ENCODE measurements at regions not wholly inside any gene's neighbourhood (a gene's known extent, or its start where the extent isn't known, plus 50 kb on each side); places are given as distances from the start of the nearest gene placed in this dataset.

DNA sequence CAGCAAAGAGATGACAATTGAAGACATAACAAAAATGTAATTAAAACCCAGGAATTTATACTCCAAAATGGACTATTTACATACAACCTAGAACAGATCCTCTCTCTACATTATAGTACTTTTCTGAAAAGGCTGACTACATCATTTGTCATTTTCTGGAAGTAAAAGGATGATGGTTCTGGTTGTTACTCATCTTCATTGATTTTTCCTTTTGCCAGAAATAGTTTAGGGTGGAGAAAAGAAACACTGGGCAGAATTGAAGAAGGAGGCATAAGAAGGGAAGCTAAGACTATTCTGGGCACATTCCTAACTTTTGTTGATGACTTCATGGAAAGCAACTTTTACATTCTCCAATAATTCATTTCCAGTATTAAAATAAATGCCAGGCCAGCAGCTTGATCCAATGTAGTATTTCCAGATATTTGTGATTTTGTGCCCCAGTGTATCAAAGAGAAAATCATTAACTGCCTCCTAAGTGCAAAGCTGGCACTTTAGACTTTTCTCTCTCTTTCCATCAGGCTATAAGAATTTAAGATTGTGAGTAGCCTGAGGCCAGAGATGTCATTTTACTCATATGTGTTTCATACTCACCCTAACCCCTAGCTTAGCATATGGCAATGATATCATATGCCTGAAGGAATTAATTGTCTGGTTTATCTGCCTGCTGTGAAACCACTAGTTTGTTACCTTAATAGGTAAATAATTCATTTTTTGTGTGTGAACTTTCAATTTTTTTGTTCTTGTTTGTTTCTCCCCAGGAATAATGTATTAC lies 369.5 kb upstream of the LYPLAL1 start:
- H3K4me1 ChIP-seq (ENCODE audit: control insufficient read depth, insufficient read depth, low read length): no peaks in the 10 kb centered on the region
- no peaks in the 10 kb centered on the region for H3K79me2 ChIP-seq (ENCODE audit: control insufficient read depth, insufficient read depth, low read length)
- ChIA-PET CTCF (no interaction called here), POLR2A (no interaction called here), RAD21 (ENCODE audit: unreplicated experiment) (no interaction called here), SMC1A (ENCODE audit: uncharacterized antibody, unreplicated experiment) (no interaction called here)
- ATAC-seq (no peak), DNase-seq (ENCODE audit: low read depth, low spot score) (no peak), FAIRE-seq (no peak)
- H3K4me3 ChIP-seq: no peak overlapping the region
- intact Hi-C loops (cut with micrococcal nuclease; ENCODE audit: unreplicated experiment): no loop called here
- in situ Hi-C loops (cut with MboI): no loop called here
- H3K9ac ChIP-seq (ENCODE audit: control insufficient read depth, insufficient read depth, low read length): no peak overlapping the region
- no peak overlapping the region for H2AFZ ChIP-seq (ENCODE audit: control insufficient read depth, low read depth, low read length)
- H3K27ac ChIP-seq (ENCODE audit: control insufficient read depth, insufficient read depth): no peak overlapping the region
- H3K27me3 ChIP-seq (replicated peaks in 1 of 2; ENCODE audit: control insufficient read depth in 2 of 2, insufficient read depth in 2 of 2, low read length in 1 of 2): no peaks in the 10 kb centered on the region
- H3K9me3 ChIP-seq (replicated peaks; ENCODE audit: control insufficient read depth, insufficient read depth, low read length): no peaks in the 10 kb centered on the region
- no peak overlapping the region for H3K4me2 ChIP-seq (ENCODE audit: control insufficient read depth, insufficient read depth)
- no TSS peak for BruUV-seq (replicated peaks)
- H4K20me1 ChIP-seq (ENCODE audit: control insufficient read depth, insufficient read depth): no peaks in the 10 kb centered on the region
- H3K36me3 ChIP-seq (ENCODE audit: control insufficient read depth in 2 of 2, insufficient read depth in 2 of 2, low read length in 1 of 2): no peaks in the 10 kb centered on the region
- no peak for TF ChIP-seq CTCF (IDR thresholded peaks at IDR 0.05 in 2 of 3, conservative IDR thresholded peaks at IDR 0.05 in 1 of 3; ENCODE audit: control insufficient read depth in 2 of 3, extremely low read depth in 1 of 3, insufficient read depth in 1 of 3, low read depth in 3 of 3, low read length in 3 of 3)
- TF ChIP-seq, protein P1, sequence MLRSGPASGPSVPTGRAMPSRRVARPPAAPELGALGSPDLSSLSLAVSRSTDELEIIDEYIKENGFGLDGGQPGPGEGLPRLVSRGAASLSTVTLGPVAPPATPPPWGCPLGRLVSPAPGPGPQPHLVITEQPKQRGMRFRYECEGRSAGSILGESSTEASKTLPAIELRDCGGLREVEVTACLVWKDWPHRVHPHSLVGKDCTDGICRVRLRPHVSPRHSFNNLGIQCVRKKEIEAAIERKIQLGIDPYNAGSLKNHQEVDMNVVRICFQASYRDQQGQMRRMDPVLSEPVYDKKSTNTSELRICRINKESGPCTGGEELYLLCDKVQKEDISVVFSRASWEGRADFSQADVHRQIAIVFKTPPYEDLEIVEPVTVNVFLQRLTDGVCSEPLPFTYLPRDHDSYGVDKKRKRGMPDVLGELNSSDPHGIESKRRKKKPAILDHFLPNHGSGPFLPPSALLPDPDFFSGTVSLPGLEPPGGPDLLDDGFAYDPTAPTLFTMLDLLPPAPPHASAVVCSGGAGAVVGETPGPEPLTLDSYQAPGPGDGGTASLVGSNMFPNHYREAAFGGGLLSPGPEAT (IDR thresholded peaks at IDR 0.05; ENCODE audit: low read depth): no peak
- no peak for TF ChIP-seq NBN (IDR thresholded peaks at IDR 0.05)
- TF ChIP-seq RBBP5 (conservative IDR thresholded peaks at IDR 0.05): no peak
- no peak for TF ChIP-seq TARDBP (IDR thresholded peaks at IDR 0.05; ENCODE audit: borderline replicate concordance)
- TF ChIP-seq ZNF24 (IDR thresholded peaks at IDR 0.05): no peak
- TF ChIP-seq, protein P2, sequence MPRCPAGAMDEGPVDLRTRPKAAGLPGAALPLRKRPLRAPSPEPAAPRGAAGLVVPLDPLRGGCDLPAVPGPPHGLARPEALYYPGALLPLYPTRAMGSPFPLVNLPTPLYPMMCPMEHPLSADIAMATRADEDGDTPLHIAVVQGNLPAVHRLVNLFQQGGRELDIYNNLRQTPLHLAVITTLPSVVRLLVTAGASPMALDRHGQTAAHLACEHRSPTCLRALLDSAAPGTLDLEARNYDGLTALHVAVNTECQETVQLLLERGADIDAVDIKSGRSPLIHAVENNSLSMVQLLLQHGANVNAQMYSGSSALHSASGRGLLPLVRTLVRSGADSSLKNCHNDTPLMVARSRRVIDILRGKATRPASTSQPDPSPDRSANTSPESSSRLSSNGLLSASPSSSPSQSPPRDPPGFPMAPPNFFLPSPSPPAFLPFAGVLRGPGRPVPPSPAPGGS (IDR thresholded peaks at IDR 0.05; ENCODE audit: borderline replicate concordance, insufficient read depth, low read depth, low read length, poor library complexity, severe bottlenecking): no peak
- TF ChIP-seq, protein P3, sequence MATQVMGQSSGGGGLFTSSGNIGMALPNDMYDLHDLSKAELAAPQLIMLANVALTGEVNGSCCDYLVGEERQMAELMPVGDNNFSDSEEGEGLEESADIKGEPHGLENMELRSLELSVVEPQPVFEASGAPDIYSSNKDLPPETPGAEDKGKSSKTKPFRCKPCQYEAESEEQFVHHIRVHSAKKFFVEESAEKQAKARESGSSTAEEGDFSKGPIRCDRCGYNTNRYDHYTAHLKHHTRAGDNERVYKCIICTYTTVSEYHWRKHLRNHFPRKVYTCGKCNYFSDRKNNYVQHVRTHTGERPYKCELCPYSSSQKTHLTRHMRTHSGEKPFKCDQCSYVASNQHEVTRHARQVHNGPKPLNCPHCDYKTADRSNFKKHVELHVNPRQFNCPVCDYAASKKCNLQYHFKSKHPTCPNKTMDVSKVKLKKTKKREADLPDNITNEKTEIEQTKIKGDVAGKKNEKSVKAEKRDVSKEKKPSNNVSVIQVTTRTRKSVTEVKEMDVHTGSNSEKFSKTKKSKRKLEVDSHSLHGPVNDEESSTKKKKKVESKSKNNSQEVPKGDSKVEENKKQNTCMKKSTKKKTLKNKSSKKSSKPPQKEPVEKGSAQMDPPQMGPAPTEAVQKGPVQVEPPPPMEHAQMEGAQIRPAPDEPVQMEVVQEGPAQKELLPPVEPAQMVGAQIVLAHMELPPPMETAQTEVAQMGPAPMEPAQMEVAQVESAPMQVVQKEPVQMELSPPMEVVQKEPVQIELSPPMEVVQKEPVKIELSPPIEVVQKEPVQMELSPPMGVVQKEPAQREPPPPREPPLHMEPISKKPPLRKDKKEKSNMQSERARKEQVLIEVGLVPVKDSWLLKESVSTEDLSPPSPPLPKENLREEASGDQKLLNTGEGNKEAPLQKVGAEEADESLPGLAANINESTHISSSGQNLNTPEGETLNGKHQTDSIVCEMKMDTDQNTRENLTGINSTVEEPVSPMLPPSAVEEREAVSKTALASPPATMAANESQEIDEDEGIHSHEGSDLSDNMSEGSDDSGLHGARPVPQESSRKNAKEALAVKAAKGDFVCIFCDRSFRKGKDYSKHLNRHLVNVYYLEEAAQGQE (IDR thresholded peaks at IDR 0.05; ENCODE audit: low read depth, low read length): no peak
- TF ChIP-seq KDM1A (IDR thresholded peaks at IDR 0.05; ENCODE audit: borderline replicate concordance): no peak
- TF ChIP-seq RELA (IDR thresholded peaks at IDR 0.05; ENCODE audit: borderline replicate concordance, partially characterized antibody): no peak
- TF ChIP-seq PAX8 (IDR thresholded peaks at IDR 0.05): no peak
- TF ChIP-seq NR2F1 (conservative IDR thresholded peaks at IDR 0.05): no peak
- no peak for TF ChIP-seq ASH2L (IDR thresholded peaks at IDR 0.05; ENCODE audit: borderline replicate concordance, low read depth)
- TF ChIP-seq NR2C1 (IDR thresholded peaks at IDR 0.05): no peak
- no peak for TF ChIP-seq GATAD2B (conservative IDR thresholded peaks at IDR 0.05; ENCODE audit: low read depth)
- TF ChIP-seq NR2C2 (IDR thresholded peaks at IDR 0.05; ENCODE audit: borderline replicate concordance, control insufficient read depth, insufficient read length, low read depth): no peak
- no peak for TF ChIP-seq CHD2 (IDR thresholded peaks at IDR 0.05; ENCODE audit: borderline replicate concordance, low read depth, low read length)
- TF ChIP-seq YY1 (IDR thresholded peaks at IDR 0.05; ENCODE audit: low read depth, low read length): no peak

Data from GM12878 (cell line).